Stimulated activated naive CD8-positive, alpha-beta T cell treated with anti-CD3 and anti-CD28 coated beads, Interleukin-15, amount 100 ng/mL, for 72 hours (primary cell): ENCODE measurements at regions not wholly inside any gene's neighbourhood (a gene's known extent, or its start where the extent isn't known, plus 50 kb on each side); places are given as distances from the start of the nearest gene placed in this dataset.
"Not testable (repeated sequence)": the region's sequence is repeated elsewhere in the genome, so short reads cannot be mapped to it uniquely, and the experiment has no call there.

Source experiments
- ATAC-seq: fragments of 150-1000 bp; cut with Tn5 transposase; 2 replicates; pipeline ENCODE4 v1.10.0; 2021; ENCODE audit warnings: mild to moderate bottlenecking, moderate library complexity
- DNase-seq, 2 donors: peaks; one replicate each; pipeline ENCODE4 v3.0.0; 2021 to 2022
- H3K27ac Mint-ChIP-seq, 2 donors: one replicate each; pipeline ENCODE4 v1.8.0; 2022; ENCODE audit warnings: mild to moderate bottlenecking in 2 of 2, mixed read lengths in 2 of 2, moderate library complexity in 2 of 2
- H3K27me3 Mint-ChIP-seq: one replicate; pipeline ENCODE4 v1.8.0; 2022; ENCODE audit warnings: mixed read lengths
- H3K4me1 Mint-ChIP-seq: one replicate; pipeline ENCODE4 v1.8.0; 2022; ENCODE audit warnings: mild to moderate bottlenecking, mixed read lengths
- H3K4me3 Mint-ChIP-seq, 2 donors: one replicate each; pipeline ENCODE4 v1.8.0; 2022; ENCODE audit warnings: mild to moderate bottlenecking in 2 of 2, mixed read lengths in 2 of 2, moderate library complexity in 1 of 2
- H3K9me3 Mint-ChIP-seq, 2 donors: one replicate each; pipeline ENCODE4 v1.8.0; 2022; ENCODE audit warnings: mixed read lengths in 2 of 2

GRCh38 chr16:25366078-25366477 lies 108.4 kb upstream of the ZKSCAN2 start:
- Mint-ChIP-seq H3K4me3 (no peak overlapping the region), H3K9me3 (no peaks in the 10 kb centered on the region)
- ATAC-seq, result no peak

GRCh38 chr16:25359516-25359915 lies 101.9 kb upstream of the ZKSCAN2 start:
- H3K27ac Mint-ChIP-seq, ATAC-seq, DNase-seq, H3K4me1 Mint-ChIP-seq, H3K4me3 Mint-ChIP-seq, H3K9me3 Mint-ChIP-seq: not testable (repeated sequence)
- peaks cover 14% of the 10 kb centered on the region for H3K27me3 Mint-ChIP-seq

More at GRCh38 chr16:25366078-25366477, 108.4 kb upstream of the ZKSCAN2 start:
- Mint-ChIP-seq H3K4me1 (no peaks in the 10 kb centered on the region), H3K27ac (peak overlapping the region in 1 of 2 donors; percentile 16), H3K27me3 (peaks cover 19% of the 10 kb centered on the region)
- no peak for DNase-seq

DNA sequence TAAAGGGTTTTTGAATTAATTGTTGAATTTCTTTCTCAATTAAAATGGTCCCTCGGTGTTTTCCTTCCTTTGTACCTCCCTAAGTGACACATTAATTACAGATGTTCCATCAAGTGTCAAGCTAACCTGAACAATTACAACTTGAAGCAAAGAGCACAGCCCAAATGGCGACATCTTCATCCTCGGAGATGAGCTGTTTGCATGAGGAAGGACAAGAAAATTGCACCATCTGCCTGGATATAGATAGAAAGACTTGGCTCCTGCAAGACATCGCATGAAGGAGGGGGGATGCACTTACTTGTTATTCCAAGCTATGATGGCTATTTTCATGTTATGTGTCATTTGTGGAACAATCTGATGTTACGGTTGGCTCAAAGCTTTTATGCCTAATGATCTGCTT lies 86.4 kb upstream of the ZKSCAN2 start:
- H3K27ac Mint-ChIP-seq, result no peak overlapping the region
- H3K4me3 Mint-ChIP-seq, result no peak overlapping the region
- no peaks in the 10 kb centered on the region for H3K4me1 Mint-ChIP-seq
- DNase-seq (no peak), ATAC-seq (no peak)
- peaks cover 0 to 8% of the 10 kb centered on the region in 2 donors for H3K9me3 Mint-ChIP-seq
- H3K27me3 Mint-ChIP-seq, result peaks cover 28% of the 10 kb centered on the region

GRCh38 chr16:25340973-25341372 lies 83.3 kb upstream of the ZKSCAN2 start:
- H3K4me1 Mint-ChIP-seq, result no peaks in the 10 kb centered on the region
- DNase-seq (no peak), ATAC-seq (no peak)
- peaks cover 0 to 5% of the 10 kb centered on the region in 2 donors for H3K9me3 Mint-ChIP-seq
- H3K4me3 Mint-ChIP-seq, result no peak overlapping the region
- H3K27ac Mint-ChIP-seq, result no peak overlapping the region
- peaks cover 21% of the 10 kb centered on the region for H3K27me3 Mint-ChIP-seq

- H3K9me3 Mint-ChIP-seq, result peaks cover 17 to 21% of the 10 kb centered on the region in 2 donors
- no peak overlapping the region for H3K4me3 Mint-ChIP-seq
- H3K27me3 Mint-ChIP-seq, result peaks cover 1% of the 10 kb centered on the region
- H3K27ac Mint-ChIP-seq, result no peak overlapping the region
- DNase-seq, result no peak
- H3K4me1 Mint-ChIP-seq, result no peaks in the 10 kb centered on the region
- no peak for ATAC-seq
Measured at GRCh38 chr16:25317732-25318316, 60.2 kb upstream of the ZKSCAN2 start.

DNA sequence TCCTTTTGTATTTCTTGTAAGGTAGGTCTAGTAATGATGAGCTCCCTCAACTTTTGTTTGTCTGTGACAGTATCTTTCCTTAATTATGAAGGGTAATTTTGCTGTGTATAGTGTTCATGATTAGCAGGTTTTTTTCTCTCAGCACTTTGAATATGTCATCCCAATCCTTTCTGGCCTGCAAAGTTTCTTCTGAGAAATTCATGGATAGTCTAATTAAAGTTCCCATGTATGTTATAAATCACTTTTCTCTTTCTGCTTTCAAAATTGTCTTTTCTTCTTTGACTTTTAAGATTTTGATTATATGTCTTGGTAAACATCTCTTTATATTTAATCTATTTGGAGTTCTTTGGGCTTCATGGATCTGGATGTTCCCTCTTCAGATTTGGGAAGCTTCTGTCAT lies 54.3 kb upstream of the ZKSCAN2 start:
- DNase-seq, result no peak
- peaks cover 27 to 39% of the 10 kb centered on the region in 2 donors for H3K9me3 Mint-ChIP-seq
- no peaks in the 10 kb centered on the region for H3K27me3 Mint-ChIP-seq
- H3K4me3 Mint-ChIP-seq, result no peak overlapping the region
- ATAC-seq, result no peak
- no peaks in the 10 kb centered on the region for H3K4me1 Mint-ChIP-seq
- H3K27ac Mint-ChIP-seq, result no peak overlapping the region

- H3K4me3 Mint-ChIP-seq, result no peak overlapping the region
- ATAC-seq (no peak), DNase-seq (no peak)
- H3K4me1 Mint-ChIP-seq, result no peaks in the 10 kb centered on the region
- H3K27me3 Mint-ChIP-seq, result no peaks in the 10 kb centered on the region
- no peak overlapping the region for H3K27ac Mint-ChIP-seq
- H3K9me3 Mint-ChIP-seq, result peaks cover 27 to 39% of the 10 kb centered on the region in 2 donors
Measured at GRCh38 chr16:25311039-25311438, 53.4 kb upstream of the ZKSCAN2 start.
